ENCODE measurements at regions not wholly inside any gene's neighbourhood (a gene's known extent, or its start where the extent isn't known, plus 50 kb on each side); places are given as distances from the start of the nearest gene placed in this dataset.

DNA sequence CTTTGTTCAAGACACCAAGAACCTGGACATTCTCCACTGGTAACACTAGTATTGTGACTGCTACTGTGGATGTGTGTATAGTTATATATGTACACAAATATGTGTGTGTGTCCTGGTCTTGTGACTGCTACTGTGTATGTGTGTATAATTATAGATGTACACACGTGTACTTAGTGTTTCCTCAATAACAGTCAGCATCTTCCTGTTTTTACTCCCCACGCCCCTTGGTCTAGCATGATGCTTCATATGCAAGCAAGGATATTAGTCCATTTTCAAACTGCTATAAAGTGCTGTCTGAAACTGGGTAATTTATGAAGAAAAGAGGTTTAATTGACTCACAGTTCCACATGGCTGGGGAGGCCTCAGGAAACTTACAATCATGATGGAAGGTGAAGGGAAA lies 802.7 kb downstream of the RNF144A start:
- Mint-ChIP-seq H3K4me1 (ENCODE audit: low read depth) (no peaks in the 10 kb centered on the region), H3K27ac (no peak overlapping the region), H3K4me3 (no peak overlapping the region), H3K36me3 (ENCODE audit: low read depth) (no peaks in the 10 kb centered on the region), H3K9me3 (no peaks in the 10 kb centered on the region), H3K27me3 (ENCODE audit: insufficient read depth) (peaks cover 2% of the 10 kb centered on the region; the same call in 1 of the 2 replicates)
- TF ChIP-seq, protein P1, sequence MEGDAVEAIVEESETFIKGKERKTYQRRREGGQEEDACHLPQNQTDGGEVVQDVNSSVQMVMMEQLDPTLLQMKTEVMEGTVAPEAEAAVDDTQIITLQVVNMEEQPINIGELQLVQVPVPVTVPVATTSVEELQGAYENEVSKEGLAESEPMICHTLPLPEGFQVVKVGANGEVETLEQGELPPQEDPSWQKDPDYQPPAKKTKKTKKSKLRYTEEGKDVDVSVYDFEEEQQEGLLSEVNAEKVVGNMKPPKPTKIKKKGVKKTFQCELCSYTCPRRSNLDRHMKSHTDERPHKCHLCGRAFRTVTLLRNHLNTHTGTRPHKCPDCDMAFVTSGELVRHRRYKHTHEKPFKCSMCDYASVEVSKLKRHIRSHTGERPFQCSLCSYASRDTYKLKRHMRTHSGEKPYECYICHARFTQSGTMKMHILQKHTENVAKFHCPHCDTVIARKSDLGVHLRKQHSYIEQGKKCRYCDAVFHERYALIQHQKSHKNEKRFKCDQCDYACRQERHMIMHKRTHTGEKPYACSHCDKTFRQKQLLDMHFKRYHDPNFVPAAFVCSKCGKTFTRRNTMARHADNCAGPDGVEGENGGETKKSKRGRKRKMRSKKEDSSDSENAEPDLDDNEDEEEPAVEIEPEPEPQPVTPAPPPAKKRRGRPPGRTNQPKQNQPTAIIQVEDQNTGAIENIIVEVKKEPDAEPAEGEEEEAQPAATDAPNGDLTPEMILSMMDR (IDR thresholded peaks at IDR 0.05): no peak
- no peak for DNase-seq

DNA sequence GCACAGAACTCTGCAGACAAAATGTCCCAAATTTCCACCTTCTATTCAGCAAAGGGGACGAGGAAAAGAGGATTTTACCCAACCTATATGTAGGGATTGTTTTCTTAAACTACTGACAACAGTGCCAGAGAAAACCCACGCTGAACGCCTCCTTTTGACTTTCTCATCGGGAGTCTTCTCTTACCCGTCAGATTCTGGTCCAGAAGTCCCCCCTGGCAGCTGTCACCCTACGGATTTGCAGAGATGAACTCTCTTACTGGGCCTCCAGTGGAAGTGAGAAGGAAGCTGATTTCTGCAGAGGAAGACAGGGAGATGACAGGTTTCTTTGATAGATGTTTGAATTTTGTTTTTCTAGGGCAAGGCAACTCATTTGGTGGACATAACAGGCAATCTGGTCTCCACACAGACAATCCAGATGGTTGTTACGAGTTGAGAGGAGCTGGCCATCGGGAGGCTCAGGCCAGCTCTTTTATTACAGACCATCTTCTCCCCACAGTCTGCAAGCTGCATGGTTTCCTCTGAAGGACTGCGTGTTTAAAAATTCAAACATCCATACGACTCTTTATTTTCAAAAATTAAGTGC lies 804.3 kb downstream of the RNF144A start:
- H3K4me3 Mint-ChIP-seq: no peak overlapping the region
- H3K36me3 Mint-ChIP-seq (ENCODE audit: low read depth): no peaks in the 10 kb centered on the region
- DNase-seq: no peak
- H3K27me3 Mint-ChIP-seq (ENCODE audit: insufficient read depth): peaks cover 2% of the 10 kb centered on the region; the same call in 1 of the 2 replicates
- peaks cover 10% of the 10 kb centered on the region for H3K4me1 Mint-ChIP-seq (ENCODE audit: low read depth)
- H3K9me3 Mint-ChIP-seq: no peaks in the 10 kb centered on the region
- H3K27ac Mint-ChIP-seq: no peak overlapping the region
- TF ChIP-seq, protein P1 (IDR thresholded peaks at IDR 0.05): no peak

DNA sequence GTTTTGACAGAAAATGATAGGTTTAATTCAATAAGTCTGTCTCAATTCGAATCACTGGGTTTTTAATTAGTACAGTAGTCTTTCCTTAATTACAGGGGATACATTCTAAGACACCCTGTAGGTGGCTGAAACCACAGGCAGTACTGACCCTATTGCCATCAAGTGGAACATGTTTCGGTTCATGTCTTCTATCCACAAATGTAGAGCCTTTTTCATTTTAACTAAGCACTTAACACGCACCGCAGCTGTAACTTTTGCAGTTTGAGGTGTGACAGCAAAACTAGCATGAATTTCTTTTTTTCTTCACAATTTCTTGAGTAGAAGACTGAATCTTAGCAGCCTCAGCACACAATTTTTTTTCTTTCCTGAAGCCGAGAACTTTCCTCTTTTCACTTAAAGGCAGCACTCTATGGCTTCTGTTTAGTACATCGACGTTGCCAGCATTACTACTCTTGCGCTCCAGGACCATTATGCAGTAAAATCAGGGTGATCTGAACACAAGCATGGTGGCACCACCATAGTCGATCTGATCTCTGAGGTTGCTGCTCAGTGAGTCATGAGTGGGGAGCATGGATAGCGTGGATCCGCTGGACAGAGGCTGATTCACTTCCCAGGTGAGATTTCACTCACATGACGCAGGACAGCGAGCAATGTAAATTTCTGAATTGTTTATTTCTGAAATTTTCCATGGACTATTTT lies 805.1 kb downstream of the RNF144A start:
- no peak for DNase-seq
- Mint-ChIP-seq H3K27ac (no peak overlapping the region), H3K4me1 (ENCODE audit: low read depth) (peaks cover 10% of the 10 kb centered on the region), H3K4me3 (no peak overlapping the region), H3K36me3 (ENCODE audit: low read depth) (no peaks in the 10 kb centered on the region), H3K9me3 (no peaks in the 10 kb centered on the region), H3K27me3 (ENCODE audit: insufficient read depth) (peaks cover 2% of the 10 kb centered on the region; the same call in 1 of the 2 replicates)
- TF ChIP-seq, protein P1 (IDR thresholded peaks at IDR 0.05): no peak

DNA sequence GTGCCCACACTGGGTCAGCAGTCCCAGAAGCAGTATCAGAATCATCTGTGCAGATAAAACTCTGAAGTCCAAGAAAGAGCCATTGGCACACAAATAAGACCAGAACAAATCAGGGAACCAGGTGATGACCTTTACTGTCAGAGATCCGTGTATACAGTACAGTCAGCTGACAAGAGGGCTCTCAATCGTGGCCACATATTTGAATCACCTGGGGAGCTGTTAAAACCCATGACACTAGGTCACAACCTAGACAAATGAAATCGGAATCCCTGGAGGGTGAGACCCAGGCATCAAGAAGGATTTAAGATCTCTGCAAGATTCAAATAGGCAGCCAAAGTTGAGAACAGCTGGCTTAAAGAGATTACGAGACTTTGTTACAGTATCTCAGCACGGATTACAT lies 807.1 kb downstream of the RNF144A start:
- H3K9me3 Mint-ChIP-seq: no peaks in the 10 kb centered on the region
- no peaks in the 10 kb centered on the region for H3K36me3 Mint-ChIP-seq (ENCODE audit: low read depth)
- H3K4me1 Mint-ChIP-seq (ENCODE audit: low read depth): peaks cover 10% of the 10 kb centered on the region
- H3K27me3 Mint-ChIP-seq (ENCODE audit: insufficient read depth): peaks cover 2% of the 10 kb centered on the region; the same call in 1 of the 2 replicates
- TF ChIP-seq, protein P1 (IDR thresholded peaks at IDR 0.05): no peak
- H3K27ac Mint-ChIP-seq: no peak overlapping the region
- no peak overlapping the region for H3K4me3 Mint-ChIP-seq
- DNase-seq: no peak

DNA sequence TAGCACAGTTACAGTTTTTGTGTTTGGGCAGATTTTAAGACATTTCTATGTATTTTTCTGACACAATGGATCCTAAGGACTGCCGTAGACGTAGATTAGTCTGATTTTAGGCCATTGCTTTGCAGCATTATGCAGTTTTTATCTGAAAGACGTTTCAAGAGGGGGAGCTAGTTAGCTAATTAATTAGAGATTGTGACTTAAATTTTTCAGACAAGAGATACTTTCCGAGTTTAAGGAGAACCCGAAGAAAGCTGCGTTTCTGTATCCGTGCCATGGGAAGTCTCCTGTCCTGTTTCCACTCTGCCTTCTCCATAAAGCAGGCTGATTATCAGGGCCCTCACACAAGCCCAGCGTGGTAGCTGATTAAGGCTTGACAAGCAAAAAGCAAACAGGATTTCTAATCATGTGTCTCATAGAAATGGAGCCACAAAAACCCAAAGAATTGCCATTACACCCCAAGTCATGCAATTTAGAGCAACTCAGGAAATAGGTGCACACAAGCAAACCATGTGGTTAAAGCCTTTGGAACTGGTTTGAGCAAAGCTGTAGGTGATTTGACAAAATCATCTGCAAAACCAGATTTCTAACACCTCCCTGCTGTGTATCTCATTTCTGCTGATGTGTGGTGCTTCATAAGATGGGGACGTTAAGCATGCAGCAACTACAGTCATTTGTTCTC lies 808.1 kb downstream of the RNF144A start:
- H3K9me3 Mint-ChIP-seq: no peaks in the 10 kb centered on the region
- H3K27me3 Mint-ChIP-seq (ENCODE audit: insufficient read depth): peaks cover 2% of the 10 kb centered on the region; the same call in 1 of the 2 replicates
- no peaks in the 10 kb centered on the region for H3K36me3 Mint-ChIP-seq (ENCODE audit: low read depth)
- H3K4me3 Mint-ChIP-seq: no peak overlapping the region
- DNase-seq: no peak
- TF ChIP-seq, protein P1 (IDR thresholded peaks at IDR 0.05): peak; percentile 26; the same call in 1 of the 2 replicates
- no peak overlapping the region for H3K27ac Mint-ChIP-seq
- H3K4me1 Mint-ChIP-seq (ENCODE audit: low read depth): peaks cover 10% of the 10 kb centered on the region

All from HFFc6 (cell line).